CD8-positive, alpha-beta memory T cell (primary cell): ENCODE measurements at regions not wholly inside any gene's neighbourhood (a gene's known extent, or its start where the extent isn't known, plus 50 kb on each side); places are given as distances from the start of the nearest gene placed in this dataset.

Experiments
- CTCF ChIA-PET: fragments of 350-600 bp; sonication (Branson Sonifier 250); formaldehyde crosslinking; loops from one replicate; lab custom pipeline; 2021; ENCODE audit warnings: antibody characterized with exemption; lab: Charles Lee
- POLR2A ChIA-PET: fragments of 350-600 bp; sonication (Branson Sonifier 250); formaldehyde crosslinking; loops from one replicate; lab custom pipeline; 2021; ENCODE audit warnings: antibody characterized with exemption; lab: Charles Lee
- DNase-seq, 5 donors: peaks; one replicate each; pipeline versions ENCODE4 v3.0.0 to v3.0.0-alpha.2; 2020 to 2022; ENCODE audit warnings: mixed read lengths in 1 of 5
- H3K27ac ChIP-seq: one replicate; pipeline ENCODE4 v1.7.0; 2013; ENCODE audit warnings: low read depth, mild to moderate bottlenecking, low read length, moderate library complexity
- H3K27me3 ChIP-seq: 2 replicates; pipeline ENCODE4 v1.7.0; 2013; ENCODE audit warnings: low read length, mild to moderate bottlenecking; ENCODE audit not compliant: insufficient read depth, poor library complexity, severe bottlenecking
- H3K36me3 ChIP-seq: 2 replicates; pipeline ENCODE4 v1.7.0; 2013; ENCODE audit warnings: mild to moderate bottlenecking, low read length, moderate library complexity; ENCODE audit not compliant: insufficient read depth
- H3K4me1 ChIP-seq: 2 replicates; pipeline ENCODE4 v1.7.0; 2013; ENCODE audit warnings: mild to moderate bottlenecking, low read length, moderate library complexity; ENCODE audit not compliant: insufficient read depth
- H3K4me3 ChIP-seq: 2 replicates; pipeline ENCODE4 v1.7.0; 2013; ENCODE audit warnings: mild to moderate bottlenecking, low read length
- H3K9me3 ChIP-seq: 2 replicates; pipeline ENCODE4 v1.7.0; 2013; ENCODE audit warnings: mild to moderate bottlenecking, low read length
- H3K27ac Mint-ChIP-seq, 8 donors: one replicate each; pipeline ENCODE4 v1.8.0; 2020 to 2021; ENCODE audit warnings: mixed read lengths in 8 of 8, mild to moderate bottlenecking in 6 of 8, inconsistent platforms in 3 of 8, moderate library complexity in 3 of 8
- H3K27me3 Mint-ChIP-seq, 2 donors: one replicate each; pipeline ENCODE4 v1.8.0; 2020 to 2021; ENCODE audit warnings: mixed read lengths in 2 of 2, mild to moderate bottlenecking in 1 of 2, moderate library complexity in 1 of 2
- H3K36me3 Mint-ChIP-seq, 3 donors: one replicate each; pipeline ENCODE4 v1.8.0; 2020 to 2021; ENCODE audit warnings: mixed read lengths in 3 of 3, inconsistent platforms in 1 of 3, mild to moderate bottlenecking in 1 of 3
- H3K4me1 Mint-ChIP-seq, 3 donors: one replicate each; pipeline ENCODE4 v1.8.0; 2020 to 2021; ENCODE audit warnings: mixed read lengths in 3 of 3, inconsistent platforms in 1 of 3, mild to moderate bottlenecking in 1 of 3
- H3K4me3 Mint-ChIP-seq, 7 donors: one replicate each; pipeline ENCODE4 v1.8.0; 2020 to 2021; ENCODE audit warnings: mixed read lengths in 7 of 7, mild to moderate bottlenecking in 6 of 7, moderate library complexity in 4 of 7, inconsistent platforms in 2 of 7
- H3K9me3 Mint-ChIP-seq, 5 donors: one replicate each; pipeline ENCODE4 v1.8.0; 2020 to 2022; ENCODE audit warnings: mixed read lengths in 5 of 5, mild to moderate bottlenecking in 3 of 5, moderate library complexity in 2 of 5, inconsistent platforms in 1 of 5

- Mint-ChIP-seq H3K27me3 (no peaks in the 10 kb centered on the region), H3K4me3 (no peak overlapping the region), H3K36me3 (no peaks in the 10 kb centered on the region), H3K4me1 (no peaks in the 10 kb centered on the region), H3K9me3 (peaks cover 7 to 21% (median 10%) of the 10 kb centered on the region in 5 donors), H3K27ac (no peak overlapping the region)
- ChIA-PET POLR2A (no interaction called here), CTCF (no interaction called here)
- H3K27me3 ChIP-seq, result no peaks in the 10 kb centered on the region
- H3K9me3 ChIP-seq, result no peaks in the 10 kb centered on the region
- H3K4me3 ChIP-seq, result no peak overlapping the region
- H3K4me1 ChIP-seq, result no peaks in the 10 kb centered on the region
- H3K27ac ChIP-seq, result no peak overlapping the region
- no peak for DNase-seq
- no peaks in the 10 kb centered on the region for H3K36me3 ChIP-seq
These were observed 634.3 kb upstream of the GOLIM4 start for GRCh38 chr3:168730073-168730472.

- no peaks in the 10 kb centered on the region for H3K4me1 ChIP-seq
- no peaks in the 10 kb centered on the region for H3K36me3 ChIP-seq
- H3K27ac ChIP-seq, result no peak overlapping the region
- Mint-ChIP-seq H3K4me1 (no peaks in the 10 kb centered on the region), H3K4me3 (no peak overlapping the region), H3K36me3 (no peaks in the 10 kb centered on the region), H3K27ac (no peak overlapping the region), H3K9me3 (peaks cover 0 to 8% (median under 1%) of the 10 kb centered on the region in 5 donors), H3K27me3 (no peaks in the 10 kb centered on the region)
- H3K4me3 ChIP-seq, result no peak overlapping the region
- no peaks in the 10 kb centered on the region for H3K9me3 ChIP-seq
- no peaks in the 10 kb centered on the region for H3K27me3 ChIP-seq
- no peak for DNase-seq
- ChIA-PET POLR2A (no interaction called here), CTCF (no interaction called here)
These were observed 626.4 kb upstream of the GOLIM4 start for GRCh38 chr3:168722091-168722490.

GRCh38 chr3:168714609-168715240 lies 619.0 kb upstream of the GOLIM4 start:
- no peaks in the 10 kb centered on the region for H3K27me3 ChIP-seq
- no peak for DNase-seq
- H3K27ac Mint-ChIP-seq, result no peak overlapping the region
- no peak overlapping the region for H3K4me3 Mint-ChIP-seq
- H3K9me3 Mint-ChIP-seq, result peaks cover 2 to 21% (median 6%) of the 10 kb centered on the region in 5 donors
- H3K4me1 Mint-ChIP-seq, result no peaks in the 10 kb centered on the region
- POLR2A ChIA-PET, result no interaction called here
- H3K36me3 Mint-ChIP-seq, result no peaks in the 10 kb centered on the region
- CTCF ChIA-PET, result no interaction called here
- no peak overlapping the region for H3K27ac ChIP-seq
- no peaks in the 10 kb centered on the region for H3K4me1 ChIP-seq
- H3K9me3 ChIP-seq, result no peaks in the 10 kb centered on the region
- H3K36me3 ChIP-seq, result no peaks in the 10 kb centered on the region
- no peaks in the 10 kb centered on the region for H3K27me3 Mint-ChIP-seq
- no peak overlapping the region for H3K4me3 ChIP-seq

- no peak overlapping the region for H3K27ac ChIP-seq
- H3K27me3 ChIP-seq, result no peaks in the 10 kb centered on the region
- no peaks in the 10 kb centered on the region for H3K4me1 Mint-ChIP-seq
- CTCF ChIA-PET, result no interaction called here
- no peaks in the 10 kb centered on the region for H3K27me3 Mint-ChIP-seq
- H3K9me3 ChIP-seq, result no peaks in the 10 kb centered on the region
- H3K4me3 ChIP-seq, result no peak overlapping the region
- peaks cover 0 to 10% (median 7%) of the 10 kb centered on the region in 5 donors for H3K9me3 Mint-ChIP-seq
- no peaks in the 10 kb centered on the region for H3K36me3 ChIP-seq
- H3K4me1 ChIP-seq, result no peaks in the 10 kb centered on the region
- no peak overlapping the region for H3K27ac Mint-ChIP-seq
- H3K4me3 Mint-ChIP-seq, result no peak overlapping the region
- no peak for DNase-seq
- POLR2A ChIA-PET, result no interaction called here
- no peaks in the 10 kb centered on the region for H3K36me3 Mint-ChIP-seq
These were observed 613.3 kb upstream of the GOLIM4 start for GRCh38 chr3:168709073-168709472.

- Histone ChIP-seq H3K4me1 (no peaks in the 10 kb centered on the region), H3K27me3 (no peaks in the 10 kb centered on the region), H3K36me3 (no peaks in the 10 kb centered on the region), H3K9me3 (no peaks in the 10 kb centered on the region), H3K4me3 (no peak overlapping the region), H3K27ac (no peak overlapping the region)
- Mint-ChIP-seq H3K9me3 (peaks cover 0 to 10% (median 7%) of the 10 kb centered on the region in 5 donors), H3K4me1 (no peaks in the 10 kb centered on the region), H3K4me3 (no peak overlapping the region), H3K27me3 (no peaks in the 10 kb centered on the region), H3K27ac (no peak overlapping the region), H3K36me3 (no peaks in the 10 kb centered on the region)
- POLR2A ChIA-PET, result no interaction called here
- CTCF ChIA-PET, result no interaction called here
- DNase-seq, result no peak
These were observed 612.2 kb upstream of the GOLIM4 start for GRCh38 chr3:168707900-168708299.

- Histone ChIP-seq H3K27me3 (no peaks in the 10 kb centered on the region), H3K27ac (no peak overlapping the region), H3K4me3 (no peak overlapping the region), H3K36me3 (no peaks in the 10 kb centered on the region), H3K4me1 (no peaks in the 10 kb centered on the region), H3K9me3 (no peaks in the 10 kb centered on the region)
- ChIA-PET CTCF (no interaction called here), POLR2A (no interaction called here)
- no peaks in the 10 kb centered on the region for H3K27me3 Mint-ChIP-seq
- no peak for DNase-seq
- H3K4me3 Mint-ChIP-seq, result no peak overlapping the region
- no peaks in the 10 kb centered on the region for H3K4me1 Mint-ChIP-seq
- no peaks in the 10 kb centered on the region for H3K36me3 Mint-ChIP-seq
- no peak overlapping the region for H3K27ac Mint-ChIP-seq
- peaks cover 0 to 5% (median 2%) of the 10 kb centered on the region in 5 donors for H3K9me3 Mint-ChIP-seq
These were observed 609.7 kb upstream of the GOLIM4 start for GRCh38 chr3:168705412-168705811.

- Histone ChIP-seq H3K36me3 (no peaks in the 10 kb centered on the region), H3K27ac (no peak overlapping the region), H3K27me3 (no peaks in the 10 kb centered on the region), H3K4me1 (no peaks in the 10 kb centered on the region), H3K4me3 (no peak overlapping the region), H3K9me3 (no peaks in the 10 kb centered on the region)
- no peak overlapping the region for H3K4me3 Mint-ChIP-seq
- no peaks in the 10 kb centered on the region for H3K36me3 Mint-ChIP-seq
- H3K27ac Mint-ChIP-seq, result no peak overlapping the region
- ChIA-PET CTCF (no interaction called here), POLR2A (no interaction called here)
- H3K4me1 Mint-ChIP-seq, result no peaks in the 10 kb centered on the region
- peaks cover 0 to 12% (median 2%) of the 10 kb centered on the region in 5 donors for H3K9me3 Mint-ChIP-seq
- DNase-seq, result no peak
- no peaks in the 10 kb centered on the region for H3K27me3 Mint-ChIP-seq
These were observed 600.3 kb upstream of the GOLIM4 start for GRCh38 chr3:168696051-168696450.

GRCh38 chr3:168693870-168694269 lies 598.1 kb upstream of the GOLIM4 start:
- Mint-ChIP-seq H3K27me3 (no peaks in the 10 kb centered on the region), H3K4me1 (no peaks in the 10 kb centered on the region), H3K27ac (no peak overlapping the region), H3K9me3 (peaks cover 0 to 12% (median 5%) of the 10 kb centered on the region in 5 donors), H3K4me3 (no peak overlapping the region), H3K36me3 (no peaks in the 10 kb centered on the region)
- Histone ChIP-seq H3K27me3 (no peaks in the 10 kb centered on the region), H3K4me3 (no peak overlapping the region), H3K4me1 (no peaks in the 10 kb centered on the region), H3K36me3 (no peaks in the 10 kb centered on the region), H3K9me3 (no peaks in the 10 kb centered on the region), H3K27ac (no peak overlapping the region)
- CTCF ChIA-PET, result no interaction called here
- no peak for DNase-seq
- POLR2A ChIA-PET, result no interaction called here
